Hematopoietic multipotent progenitor cell (in vitro differentiated cells): ENCODE measurements at regions not wholly inside any gene's neighbourhood (a gene's known extent, or its start where the extent isn't known, plus 50 kb on each side); places are given as distances from the start of the nearest gene placed in this dataset.
"Not testable (repeated sequence)": the region's sequence is repeated elsewhere in the genome, so short reads cannot be mapped to it uniquely, and the experiment has no call there.

Source experiments
- DNase-seq, 3 donors: peaks; one replicate each; pipeline ENCODE4 v3.0.0-alpha.2; 2011 to 2015; ENCODE audit warnings: low read depth in 2 of 3, low spot score in 2 of 3

GRCh38 chr7:34207810-34208209 is 302.5 kb downstream of the BMPER start:
- no peak for DNase-seq

GRCh38 chr7:34208878-34209621 is 303.7 kb downstream of the BMPER start:
- DNase-seq, result no peak

- no peak for DNase-seq
Observed at GRCh38 chr7:34211018-34211417, 305.7 kb downstream of the BMPER start.

GRCh38 chr7:34217972-34218371 is 312.6 kb downstream of the BMPER start:
- DNase-seq, result no peak

GRCh38 chr7:34219153-34219718 is 313.9 kb downstream of the BMPER start:
- DNase-seq, result no peak

- no peak for DNase-seq
Observed at GRCh38 chr7:34220506-34221185, 315.3 kb downstream of the BMPER start.

- DNase-seq, result no peak
Observed at GRCh38 chr7:34222316-34222715, 317.0 kb downstream of the BMPER start.

GRCh38 chr7:34222722-34223121 is 317.4 kb downstream of the BMPER start:
- DNase-seq, result no peak

GRCh38 chr7:34224281-34224680 is 318.9 kb downstream of the BMPER start:
- no peak for DNase-seq

- no peak for DNase-seq
Observed at GRCh38 chr7:34225193-34225592, 319.9 kb downstream of the BMPER start.

GRCh38 chr7:34227525-34227924 is 322.2 kb downstream of the BMPER start:
- no peak for DNase-seq

- not testable (repeated sequence) for DNase-seq
Observed at GRCh38 chr7:34235101-34235500, 329.8 kb downstream of the BMPER start.

GRCh38 chr7:34236057-34236456 is 330.7 kb downstream of the BMPER start:
- no peak for DNase-seq

- no peak for DNase-seq
Observed at GRCh38 chr7:34236839-34237492, 331.6 kb downstream of the BMPER start.

- DNase-seq, result no peak
Observed at GRCh38 chr7:34237493-34237849, 332.1 kb downstream of the BMPER start.

GRCh38 chr7:34240417-34240816 is 335.1 kb downstream of the BMPER start:
- no peak for DNase-seq

- DNase-seq, result no peak
Observed at GRCh38 chr7:34242391-34242790, 337.1 kb downstream of the BMPER start.

- no peak for DNase-seq
Observed at GRCh38 chr7:34245246-34245645, 339.9 kb downstream of the BMPER start.

- DNase-seq, result no peak
Observed at GRCh38 chr7:34247468-34247867, 342.1 kb downstream of the BMPER start.

- no peak for DNase-seq
Observed at GRCh38 chr7:34249192-34249591, 343.9 kb downstream of the BMPER start.

GRCh38 chr7:34260279-34260678 is 354.9 kb downstream of the BMPER start:
- DNase-seq, result no peak

- DNase-seq, result no peak
Observed at GRCh38 chr7:34263168-34263567, 357.8 kb downstream of the BMPER start.
